GM21360 (cell line): ENCODE measurements at regions not wholly inside any gene's neighbourhood (a gene's known extent, or its start where the extent isn't known, plus 50 kb on each side); places are given as distances from the start of the nearest gene placed in this dataset.
A peak's percentile ranks its signal among the peaks of the same experiment; 100 is the strongest.
"Not testable (repeated sequence)": the region's sequence is repeated elsewhere in the genome, so short reads cannot be mapped to it uniquely, and the experiment has no call there.

ENCODE experiments used
- ATAC-seq: cut with Tn5 transposase; IDR thresholded peaks from one replicate; pipeline ENCODE4 v1.9.1; 2021; ENCODE audit warnings: mild to moderate bottlenecking, moderate library complexity; ENCODE audit not compliant: unreplicated experiment

DNA sequence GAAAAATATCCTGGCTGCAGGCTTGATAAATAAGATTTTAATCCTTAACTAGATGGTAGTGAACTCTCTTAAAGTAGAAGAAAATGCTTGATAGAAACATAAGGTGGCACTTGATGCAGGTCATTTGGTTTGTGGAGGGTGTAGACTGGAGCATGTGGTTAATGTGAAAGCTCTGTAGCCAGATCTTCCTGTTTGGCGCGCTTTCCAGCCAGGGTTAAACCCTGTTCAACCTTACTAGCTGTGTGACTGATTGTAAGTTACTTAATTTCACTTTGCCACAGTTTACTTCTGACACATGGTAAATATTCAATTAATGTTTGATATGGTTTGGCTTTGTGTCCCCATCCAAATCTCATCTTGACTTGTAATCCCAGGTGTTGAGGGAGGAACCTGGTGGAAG, 394.0 kb downstream of the REEP3 start:
- ATAC-seq: no peak

GRCh38 chr10:63917363-63917762, 396.2 kb downstream of the REEP3 start:
- ATAC-seq: no peak

- ATAC-seq: no peak
Observed at GRCh38 chr10:63919575-63920279, 398.5 kb downstream of the REEP3 start.

- ATAC-seq: no peak
Observed at GRCh38 chr10:63920926-63921325, 399.7 kb downstream of the REEP3 start.

GRCh38 chr10:63921908-63922467, 400.8 kb downstream of the REEP3 start:
- no peak for ATAC-seq

- ATAC-seq: no peak
Observed at GRCh38 chr10:63922468-63923284, 401.5 kb downstream of the REEP3 start.

DNA sequence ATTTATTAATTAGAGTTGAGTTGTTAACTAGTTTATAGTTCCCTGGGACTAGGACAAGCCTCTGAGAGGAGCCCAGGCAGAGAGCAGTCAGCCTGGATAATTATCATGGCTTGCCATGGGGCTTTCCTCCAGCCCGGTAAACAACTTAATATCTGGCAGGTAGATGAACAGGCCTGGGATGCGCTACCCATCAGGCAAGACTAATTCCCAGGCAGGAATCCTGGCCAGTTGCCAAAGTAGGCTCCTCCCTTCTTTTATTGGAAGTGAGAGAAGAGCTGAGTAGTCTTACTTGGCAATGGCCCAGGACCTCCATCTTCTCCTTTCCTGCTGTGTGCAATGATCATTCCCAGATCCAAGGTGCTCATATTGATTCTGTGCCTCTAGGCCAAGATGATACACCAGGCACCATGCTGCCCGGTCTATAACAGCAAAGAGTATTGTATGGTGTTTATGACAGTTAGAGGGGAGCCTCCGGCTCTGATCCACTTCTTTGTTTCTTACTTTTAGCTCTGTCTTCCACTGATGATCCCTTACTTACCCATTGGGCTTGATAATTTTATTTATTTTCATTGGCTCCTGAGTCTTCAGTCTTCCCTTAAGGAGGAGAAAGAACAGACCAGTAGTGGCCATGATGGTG, 408.7 kb downstream of the REEP3 start:
- no peak for ATAC-seq

GRCh38 chr10:63930584-63930983, 409.4 kb downstream of the REEP3 start:
- ATAC-seq: no peak

GRCh38 chr10:63935705-63936104, 414.5 kb downstream of the REEP3 start:
- no peak for ATAC-seq

- no peak for ATAC-seq
Observed at GRCh38 chr10:63940277-63940922, 419.2 kb downstream of the REEP3 start.

DNA sequence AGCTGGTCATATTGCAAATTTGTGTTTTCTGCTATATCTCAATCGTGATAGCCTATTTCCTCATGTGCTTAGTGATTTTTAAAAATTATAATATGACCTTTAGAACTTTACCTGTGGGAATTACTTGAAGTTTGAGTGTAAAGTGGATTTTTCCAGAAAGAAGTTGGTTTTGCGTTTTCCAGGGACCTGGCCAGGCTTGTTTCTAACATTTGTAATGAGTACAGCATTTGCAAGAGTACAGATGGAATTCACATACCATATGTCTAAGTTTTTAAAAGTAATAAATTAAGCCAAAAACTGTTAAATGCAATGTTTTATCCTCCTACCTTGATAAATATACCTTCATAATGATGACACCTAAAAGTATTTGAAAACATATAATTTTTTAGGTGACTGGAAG, 443.2 kb downstream of the REEP3 start:
- ATAC-seq: no peak

DNA sequence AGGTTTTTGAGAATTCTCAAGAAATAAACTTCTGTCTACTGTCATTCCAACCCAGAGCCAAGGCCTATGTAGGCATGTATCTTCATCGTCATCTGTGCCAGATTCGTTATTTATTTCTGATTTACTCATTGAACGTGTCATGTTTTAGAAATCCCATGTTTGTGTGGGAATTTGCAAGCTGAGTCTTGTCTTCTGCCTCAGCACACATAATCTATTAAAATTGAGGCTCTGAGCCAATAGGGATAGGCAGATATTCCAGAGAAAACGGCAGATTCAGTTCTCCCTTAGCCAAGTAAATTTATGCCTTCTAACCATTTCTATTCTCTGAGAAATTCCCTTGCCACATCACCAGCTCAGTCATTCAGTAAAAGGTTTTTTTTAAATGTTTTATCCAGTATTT, 444.6 kb downstream of the REEP3 start:
- no peak for ATAC-seq

- no peak for ATAC-seq
Observed at GRCh38 chr10:63972949-63973827, 452.0 kb downstream of the REEP3 start.

DNA sequence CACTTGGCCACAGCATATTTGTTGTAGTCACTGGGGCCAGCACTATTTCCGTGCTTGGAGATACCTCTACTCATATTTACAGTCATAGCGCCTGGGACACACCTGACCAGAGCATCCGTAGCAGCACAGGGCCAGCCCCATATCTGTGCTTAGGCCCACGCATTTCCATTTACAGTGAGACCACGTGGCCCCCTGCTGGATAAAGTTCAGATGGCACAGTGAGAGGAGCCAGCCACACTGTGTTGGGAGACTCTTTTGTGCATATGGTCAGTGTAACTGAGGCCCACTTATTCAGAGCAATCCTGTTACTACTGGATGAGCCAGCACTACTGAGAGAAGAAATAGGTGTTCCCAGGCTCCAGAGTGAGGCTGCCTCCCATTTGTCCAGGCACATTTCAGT, 455.3 kb downstream of the REEP3 start:
- ATAC-seq: peak; percentile 95

DNA sequence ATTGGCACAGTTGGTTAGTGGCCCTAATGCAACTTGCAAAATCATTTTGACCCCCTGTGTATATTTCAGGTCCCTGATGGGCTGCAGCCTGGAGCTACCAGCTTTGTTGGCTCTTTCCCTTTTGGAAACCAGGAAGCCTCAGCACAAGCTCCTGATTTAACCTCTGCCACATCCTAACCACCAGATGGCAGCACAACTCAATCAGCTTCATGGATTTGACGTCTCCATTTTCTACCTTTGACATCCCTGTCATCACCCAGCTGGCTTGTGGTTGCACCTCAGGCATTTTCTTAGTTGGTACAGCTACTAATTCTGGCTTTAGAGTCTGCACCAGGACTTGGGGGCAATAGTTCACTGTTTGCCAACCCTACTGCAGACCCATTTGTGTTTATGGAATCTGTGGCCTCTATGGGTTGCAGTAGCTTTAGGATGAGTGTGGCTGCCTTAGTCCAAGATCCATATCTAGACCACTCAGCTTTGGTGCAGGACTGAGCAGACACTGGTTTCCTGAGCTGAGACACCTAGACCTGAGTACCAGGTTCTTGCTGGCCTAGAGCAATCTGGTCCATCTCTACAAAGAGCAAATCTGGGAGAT, 456.2 kb downstream of the REEP3 start:
- peak; percentile 61 for ATAC-seq

- ATAC-seq: not testable (repeated sequence)
Observed at GRCh38 chr10:63980870-63981269, 459.7 kb downstream of the REEP3 start.

DNA sequence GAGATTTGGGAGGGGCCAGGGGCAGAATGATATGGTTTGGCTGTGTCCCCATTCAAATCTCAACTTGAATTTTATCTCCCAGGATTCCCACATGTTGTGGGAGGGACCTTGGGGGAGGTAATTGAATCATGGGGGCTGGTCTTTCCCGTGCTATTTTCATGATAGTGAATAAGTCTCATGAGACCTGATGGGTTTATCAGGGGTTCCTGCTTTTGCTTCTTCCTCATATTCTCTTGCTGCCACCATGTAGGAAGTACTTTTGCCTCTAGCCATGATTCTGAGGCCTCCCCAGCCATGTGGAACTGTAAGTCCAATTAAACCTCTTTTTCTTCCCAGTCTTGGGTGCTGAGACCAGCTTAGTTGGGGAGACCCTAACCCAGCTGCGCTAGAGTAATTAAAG, 462.9 kb downstream of the REEP3 start:
- not testable (repeated sequence) for ATAC-seq

DNA sequence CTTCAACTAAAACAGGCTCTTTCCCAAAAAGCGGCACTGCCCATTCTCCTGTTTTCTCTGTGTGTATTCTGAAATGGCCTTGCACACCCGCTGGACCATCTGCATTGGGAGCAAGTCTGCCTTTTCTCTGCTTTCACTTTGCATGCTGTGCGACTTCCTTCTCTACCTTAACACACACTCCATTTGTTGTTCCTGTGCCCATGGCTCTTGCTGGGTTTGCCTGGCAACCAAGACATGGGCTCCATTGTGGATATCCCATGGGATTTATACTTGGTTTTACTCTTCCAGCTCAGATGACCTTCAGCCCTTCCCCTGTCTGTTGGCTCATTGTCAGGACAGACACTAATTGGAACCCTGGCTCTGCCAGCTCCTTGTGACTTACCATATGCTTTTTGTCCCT, 465.3 kb downstream of the REEP3 start:
- no peak for ATAC-seq

DNA sequence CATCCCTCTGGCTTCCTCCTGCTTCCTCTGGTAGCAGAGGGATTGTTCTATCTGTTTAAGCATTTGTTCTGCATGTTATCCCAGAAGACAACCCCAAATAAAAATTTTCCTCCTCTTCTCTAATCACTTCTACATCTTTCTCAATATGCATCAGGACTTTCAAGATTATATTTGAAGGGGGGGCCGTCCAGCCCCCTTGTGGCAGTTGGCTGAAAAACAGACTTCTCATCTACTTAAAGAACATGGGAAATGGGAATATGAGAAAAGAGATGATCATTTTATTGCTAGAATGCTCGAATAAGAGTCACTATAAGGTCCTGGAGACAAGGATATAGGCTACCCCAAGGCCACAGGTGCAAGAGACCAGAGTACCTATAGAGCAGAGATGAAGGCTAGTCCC, 466.0 kb downstream of the REEP3 start:
- ATAC-seq: no peak

DNA sequence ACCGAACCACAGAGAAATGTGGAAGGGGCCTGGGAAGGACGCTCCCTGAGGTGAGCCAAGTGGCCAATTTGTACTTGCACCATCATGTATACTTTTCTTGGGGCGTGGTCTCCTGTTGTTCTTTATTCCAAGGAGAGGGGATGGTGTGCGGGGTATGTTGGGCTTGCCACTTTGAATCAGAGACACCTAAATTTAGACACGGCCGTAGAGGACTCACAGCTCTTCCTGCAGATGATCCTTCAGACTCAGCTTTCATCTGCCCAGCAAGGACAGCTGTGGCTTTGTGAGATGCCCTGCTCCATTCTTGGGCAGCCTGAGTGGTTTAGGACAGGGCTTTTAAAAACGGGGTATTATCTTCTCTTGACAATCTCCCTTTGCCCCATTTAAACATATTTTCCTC, 473.2 kb downstream of the REEP3 start:
- ATAC-seq: no peak
